GM18907 (cell line): ENCODE measurements at regions not wholly inside any gene's neighbourhood (a gene's known extent, or its start where the extent isn't known, plus 50 kb on each side); places are given as distances from the start of the nearest gene placed in this dataset.
"Not testable (repeated sequence)": the region's sequence is repeated elsewhere in the genome, so short reads cannot be mapped to it uniquely, and the experiment has no call there.

ENCODE experiments used
- ATAC-seq: cut with Tn5 transposase; IDR thresholded peaks from one replicate; pipeline ENCODE4 v1.9.1; 2021; ENCODE audit warnings: mild to moderate bottlenecking, moderate library complexity; ENCODE audit not compliant: unreplicated experiment

DNA sequence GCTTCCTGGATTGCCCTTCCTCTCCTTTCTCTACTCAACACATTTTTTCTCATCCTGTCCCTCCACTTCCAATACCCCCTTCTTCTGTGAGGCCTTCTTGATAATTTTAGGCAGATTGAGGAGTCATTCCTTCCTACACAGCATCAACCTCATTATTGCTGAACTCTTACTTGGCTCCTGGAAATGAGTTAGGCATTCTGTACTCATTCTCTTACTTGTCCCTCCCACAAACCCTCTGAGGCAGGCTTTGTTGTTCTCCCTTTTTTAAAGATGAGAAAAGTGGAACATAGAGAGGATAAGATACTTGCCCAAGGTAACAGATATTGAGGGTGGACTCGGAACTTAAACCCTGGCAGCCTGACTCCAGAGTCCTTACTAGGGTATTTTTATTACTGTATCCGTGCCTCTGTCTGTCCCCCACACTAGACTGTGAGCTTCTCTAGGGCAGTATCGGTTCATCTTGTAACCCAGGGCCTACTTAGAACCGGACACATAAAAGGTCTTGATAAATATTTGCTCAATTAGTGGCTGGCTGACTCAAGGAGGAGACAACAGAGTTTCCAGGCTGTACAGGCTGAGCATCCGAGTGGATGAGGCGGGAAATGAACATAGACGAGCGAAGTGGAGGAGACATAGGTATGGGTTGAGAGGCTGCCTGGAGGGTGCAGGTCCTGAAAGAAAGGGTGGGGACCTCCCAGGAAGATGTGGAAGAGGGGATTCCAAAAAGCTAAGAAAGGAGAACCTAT, 148.7 kb upstream of the ATP2B2 start:
- ATAC-seq, result no peak

DNA sequence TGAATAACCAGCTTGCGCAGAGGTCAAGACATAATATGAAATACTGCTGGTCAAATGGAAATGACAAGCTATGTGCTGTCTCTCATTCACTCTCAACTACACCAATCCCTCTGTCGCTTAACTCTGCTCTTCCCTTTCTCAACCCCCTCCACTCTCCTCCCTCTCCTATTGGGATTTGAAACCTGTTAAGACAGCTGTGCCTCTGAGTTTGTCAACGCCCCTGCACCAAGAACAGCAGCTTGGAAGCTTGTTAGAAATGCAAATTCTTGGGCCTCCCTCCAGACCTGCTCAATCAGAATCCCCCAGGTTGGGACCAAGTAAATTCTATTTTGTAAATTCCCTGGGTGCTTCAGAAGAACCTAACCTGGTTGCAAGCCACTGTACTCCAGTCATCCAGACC, 149.7 kb upstream of the ATP2B2 start:
- ATAC-seq, result no peak

DNA sequence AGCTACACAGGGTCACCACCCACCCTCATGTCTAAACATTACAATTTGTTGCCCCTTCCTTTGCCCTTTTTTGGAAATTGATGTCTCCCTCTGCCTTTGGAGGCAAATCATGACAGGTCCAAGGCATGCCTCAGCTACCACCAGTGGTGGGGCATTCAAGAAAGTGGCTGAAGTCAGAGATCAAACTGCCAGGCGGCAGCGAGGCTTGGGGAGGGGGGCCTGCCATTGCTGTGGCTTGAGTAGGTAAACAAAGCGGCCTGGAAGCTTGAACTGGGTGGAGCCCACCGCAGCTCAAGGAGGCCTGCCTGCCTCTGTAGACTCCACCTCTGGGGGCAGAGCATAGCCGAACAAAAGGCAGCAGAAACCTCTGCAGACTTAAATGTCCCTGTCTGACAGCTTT, 152.0 kb upstream of the ATP2B2 start:
- ATAC-seq, result not testable (repeated sequence)

DNA sequence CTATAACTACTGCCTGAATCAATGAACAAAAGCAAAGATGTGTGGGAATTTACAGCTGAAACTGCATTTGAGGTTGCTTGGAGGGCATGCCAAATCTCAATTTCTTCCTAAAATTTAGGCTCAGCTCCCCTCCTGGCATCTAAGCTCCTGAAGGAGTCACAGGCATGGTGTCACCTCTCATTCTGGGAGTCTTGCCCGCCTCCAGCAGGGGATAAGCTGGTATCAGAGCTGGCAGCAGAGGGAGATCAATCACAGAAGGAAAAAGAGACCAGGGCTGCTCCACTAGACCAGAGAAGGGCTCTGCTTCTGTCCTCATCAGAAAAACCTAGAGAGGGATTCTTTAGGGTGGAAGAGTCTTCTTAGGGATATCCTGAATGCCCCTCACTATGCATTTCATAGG, 150.4 kb upstream of the SLC6A11 start:
- no peak for ATAC-seq

DNA sequence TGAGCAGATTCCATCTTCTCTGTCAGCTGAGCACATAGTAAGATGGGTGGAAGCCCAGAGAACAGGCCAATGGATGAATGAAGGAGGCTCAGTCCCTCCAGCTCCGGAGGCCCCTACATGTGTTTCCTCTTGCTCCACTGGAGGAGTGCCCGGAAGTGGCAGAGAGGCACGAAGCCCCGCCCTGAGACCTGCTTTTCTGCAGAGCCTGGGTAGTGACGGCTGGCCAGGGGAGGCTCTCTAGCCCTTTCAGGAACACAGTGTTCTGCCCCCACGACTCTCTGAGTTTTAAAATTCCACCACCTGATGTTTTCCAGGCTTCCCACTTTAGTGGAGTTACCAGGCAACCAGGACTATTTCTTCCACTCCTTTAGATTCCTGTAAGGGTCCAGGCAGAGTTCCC, 149.4 kb upstream of the SLC6A11 start:
- ATAC-seq, result no peak

DNA sequence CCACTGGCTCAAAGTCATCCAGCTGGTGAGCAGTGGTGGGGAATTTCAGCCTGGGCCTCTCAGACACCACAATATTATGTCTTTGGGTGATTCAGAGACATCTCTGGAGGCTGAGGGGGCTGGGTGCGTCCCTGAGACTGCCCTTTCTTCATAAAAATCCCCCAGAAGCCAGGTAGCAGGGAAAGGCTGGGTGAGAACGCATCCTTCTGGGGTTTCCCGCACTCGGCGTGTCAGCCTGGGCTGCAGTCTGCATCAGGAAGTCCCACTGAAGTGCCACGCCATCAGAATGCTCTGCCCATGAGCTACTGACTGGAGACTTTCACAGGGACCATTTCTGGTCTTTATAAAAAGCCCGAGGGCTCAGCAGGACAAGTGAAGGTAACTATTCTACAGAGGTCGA, 148.8 kb upstream of the SLC6A11 start:
- no peak for ATAC-seq

DNA sequence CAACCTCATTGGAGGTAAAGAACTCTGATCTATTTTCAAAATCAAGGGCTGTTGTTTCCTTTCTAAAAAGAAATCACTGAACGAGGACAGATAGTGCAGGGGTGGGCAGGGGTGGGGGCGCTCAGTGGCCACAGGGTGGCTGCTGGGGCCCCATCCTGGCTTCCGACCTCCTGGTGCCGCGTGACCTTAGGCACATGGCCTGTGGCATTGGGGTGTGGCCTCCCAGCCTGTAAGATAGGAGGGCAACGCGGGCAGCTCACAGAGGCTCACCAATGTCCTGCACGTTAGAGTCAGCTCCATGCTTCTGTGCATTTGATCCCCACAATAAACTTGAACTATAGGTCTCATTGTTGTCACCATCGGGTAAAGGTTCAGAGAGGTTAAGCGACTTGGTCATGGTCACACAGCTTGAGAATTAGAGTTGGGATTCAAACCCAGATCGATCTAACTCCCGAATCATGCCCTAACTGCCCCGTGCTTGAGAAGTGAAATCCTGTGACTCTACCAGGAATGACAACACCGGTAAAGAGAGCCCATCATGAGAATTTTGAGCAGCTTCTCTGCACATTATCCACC, 148.0 kb upstream of the SLC6A11 start:
- no peak for ATAC-seq

DNA sequence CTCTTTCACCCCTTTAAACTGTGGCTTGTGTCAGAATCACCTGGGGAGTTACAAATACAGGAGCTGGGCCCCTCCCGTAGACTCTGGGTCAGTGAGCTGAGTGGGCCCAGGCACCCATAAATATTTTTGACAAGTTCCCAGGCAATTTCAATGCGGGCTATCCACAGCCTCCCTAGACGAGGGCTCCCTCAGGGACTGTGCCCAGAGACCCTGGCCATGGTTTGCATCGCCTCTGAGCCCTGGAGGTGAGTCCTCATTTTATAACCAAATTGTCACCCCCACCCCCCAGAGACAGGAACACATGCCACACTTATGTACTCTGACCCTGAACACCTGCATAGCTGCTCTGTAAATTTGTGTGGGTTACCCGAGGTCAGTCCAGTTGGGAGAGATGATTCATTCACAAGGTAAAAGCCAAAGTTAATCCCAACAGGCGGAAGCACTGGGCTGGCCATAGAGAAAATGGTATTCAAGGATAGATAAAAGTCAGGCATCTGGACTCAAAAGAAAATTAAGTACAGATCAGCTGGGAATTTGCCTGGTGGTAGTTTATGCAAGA, 146.5 kb upstream of the SLC6A11 start:
- no peak for ATAC-seq

DNA sequence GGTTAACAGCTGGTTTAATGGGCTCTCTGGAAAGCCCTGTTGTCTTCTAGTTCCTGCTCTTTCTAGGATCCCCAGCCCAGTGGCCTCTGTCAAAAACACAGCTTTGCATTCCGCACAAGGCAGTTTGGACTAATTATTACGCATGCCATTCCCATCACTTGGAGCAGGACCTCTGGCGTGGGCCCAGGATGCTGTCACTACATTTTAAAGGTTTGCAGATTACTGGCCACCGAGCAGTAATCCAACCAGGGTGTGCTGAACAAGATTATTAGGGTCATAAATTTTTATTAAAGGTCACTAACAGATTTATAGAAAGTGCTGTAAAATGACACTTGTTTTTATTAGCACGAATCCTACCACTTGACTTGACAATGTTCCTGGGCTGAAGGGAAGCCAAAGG, 143.6 kb upstream of the SLC6A11 start:
- ATAC-seq, result no peak

DNA sequence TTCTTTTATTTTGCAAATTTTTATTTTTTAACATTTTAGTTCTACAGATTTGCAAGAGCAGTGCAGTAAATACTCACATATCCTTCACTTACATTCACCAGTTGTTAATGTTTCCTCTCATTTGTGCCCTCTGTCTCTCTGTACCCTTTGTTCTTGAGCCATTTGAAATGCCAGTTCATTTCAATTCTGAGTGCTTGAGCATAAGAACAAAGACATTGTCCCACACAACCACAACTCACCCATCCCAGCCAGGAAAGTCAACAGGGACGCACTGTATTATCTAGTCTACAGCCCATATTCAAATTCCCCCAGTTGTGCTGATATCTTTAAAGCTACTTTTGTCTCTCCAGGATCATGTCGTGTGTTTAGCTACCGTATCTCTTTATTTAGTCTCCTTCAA, 141.4 kb upstream of the SLC6A11 start:
- ATAC-seq, result no peak

DNA sequence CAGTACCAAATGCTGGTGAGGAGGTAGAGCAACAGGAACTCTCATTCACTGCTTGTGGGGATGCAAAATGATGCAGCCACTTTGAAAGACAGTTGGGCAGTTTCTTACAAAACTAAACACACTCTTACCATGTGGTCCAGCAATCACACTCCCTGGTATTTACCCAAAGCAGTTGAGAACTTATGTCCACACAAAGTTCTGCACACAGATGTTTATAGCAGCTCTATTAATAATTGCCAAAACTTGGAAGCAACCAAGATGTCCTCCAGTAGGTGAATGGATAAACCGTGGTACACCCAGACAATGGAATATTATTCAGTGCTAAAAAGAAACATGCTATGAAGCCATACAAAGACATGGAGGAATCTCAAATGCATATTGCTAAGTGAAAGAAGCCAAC, 139.1 kb upstream of the SLC6A11 start:
- ATAC-seq, result no peak

DNA sequence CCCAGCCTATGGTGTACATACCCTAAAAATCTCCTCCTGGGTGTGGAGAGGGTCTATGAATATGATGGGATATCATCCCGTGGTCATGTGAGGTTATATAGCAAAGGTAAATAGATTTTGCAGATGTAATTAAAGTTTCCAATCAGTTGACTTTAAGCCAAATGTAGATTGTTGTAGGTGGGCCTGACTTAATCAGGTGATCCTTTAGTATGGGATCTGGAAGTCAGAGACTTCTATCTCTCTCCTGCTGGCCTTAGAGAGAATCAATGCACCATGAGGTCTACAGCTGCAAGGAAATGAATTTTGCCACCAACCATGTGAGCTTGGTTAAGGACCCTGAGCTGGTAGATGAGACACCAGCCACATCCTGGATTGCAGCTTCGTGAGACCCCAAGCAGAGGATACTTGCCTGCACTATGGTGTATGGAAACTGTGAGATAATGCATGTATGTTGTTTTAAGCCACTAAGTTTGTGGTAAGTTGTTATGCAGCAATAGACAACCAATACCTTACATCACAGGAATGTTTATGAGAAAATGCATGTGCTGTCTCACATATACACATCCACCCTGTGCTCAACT, 137.1 kb upstream of the SLC6A11 start:
- no peak for ATAC-seq

DNA sequence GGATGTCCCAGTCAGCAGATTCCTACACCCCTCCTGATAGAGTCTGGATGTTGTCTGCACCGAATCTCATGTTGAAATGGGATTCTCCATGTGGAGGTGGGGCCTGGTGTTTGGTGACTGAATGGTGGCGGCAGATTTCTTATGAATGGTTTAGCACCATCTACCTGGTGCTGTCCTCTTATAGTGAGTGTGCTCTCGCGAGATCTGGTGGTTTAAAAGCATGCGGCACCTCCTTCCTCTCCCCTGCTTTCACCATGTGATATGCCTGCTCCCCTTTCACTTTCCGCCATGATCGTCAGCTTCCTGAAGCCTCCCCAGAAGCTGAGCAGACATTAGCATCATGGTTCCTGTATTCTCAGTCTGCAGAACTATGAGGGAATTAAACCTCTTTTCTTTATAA, 135.2 kb upstream of the SLC6A11 start:
- no peak for ATAC-seq

DNA sequence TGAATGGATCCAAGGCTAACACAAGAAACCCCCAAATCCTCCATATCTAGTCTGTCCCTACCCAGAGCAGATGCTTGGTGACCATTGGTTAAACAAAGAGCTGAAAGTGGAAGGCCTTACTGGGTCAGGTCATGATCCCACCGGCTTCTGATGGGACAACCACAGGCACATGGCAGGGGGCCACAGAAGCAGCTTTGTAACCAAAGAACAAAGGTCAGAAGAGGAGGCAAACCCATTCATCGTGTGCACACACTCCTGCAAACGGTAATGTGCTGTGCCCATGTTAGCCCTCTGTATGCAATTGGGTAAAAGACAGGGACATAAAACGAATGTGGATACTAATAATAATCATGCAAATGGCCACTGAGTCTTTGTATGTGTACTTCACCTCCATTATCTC, 133.3 kb upstream of the SLC6A11 start:
- ATAC-seq, result no peak

DNA sequence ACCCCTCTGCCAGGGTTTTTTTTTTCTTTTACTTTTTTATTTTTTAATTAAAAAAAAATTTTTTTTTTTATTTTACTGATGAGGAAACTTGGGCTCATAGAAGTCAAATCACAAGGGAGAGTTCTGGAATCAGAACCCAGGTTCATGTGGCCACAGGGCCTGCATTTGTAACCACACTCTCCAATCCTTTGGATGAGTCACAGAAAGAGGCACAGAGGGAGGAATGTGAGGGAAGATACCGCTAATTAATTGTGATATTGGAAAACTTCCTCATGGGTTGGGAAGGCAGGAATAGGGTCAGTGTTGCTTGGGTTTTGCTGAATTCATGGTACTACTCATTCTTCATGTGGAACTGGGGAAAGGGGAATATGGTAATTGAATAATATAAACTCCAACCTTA, 132.9 kb upstream of the SLC6A11 start:
- ATAC-seq, result no peak

DNA sequence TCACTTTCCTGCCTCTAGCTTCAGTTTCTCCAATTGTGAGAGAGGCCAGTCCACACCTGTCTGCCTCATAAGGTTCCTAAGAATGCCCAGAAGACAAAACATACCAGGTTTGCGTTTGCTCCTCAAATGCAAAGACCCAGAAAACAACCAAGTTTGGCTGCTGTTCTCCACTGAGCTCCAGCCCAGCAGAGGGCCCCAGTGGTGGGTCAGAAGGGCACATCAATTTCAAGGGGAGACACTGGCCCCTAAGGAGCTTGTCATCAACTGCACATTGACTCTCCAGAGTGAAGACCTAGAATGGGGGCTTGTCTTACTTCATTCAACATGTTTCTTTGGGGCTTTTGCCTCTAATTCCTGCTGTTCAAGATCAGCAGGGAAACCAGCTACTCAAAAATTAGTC, 127.9 kb upstream of the SLC6A11 start:
- ATAC-seq, result no peak

DNA sequence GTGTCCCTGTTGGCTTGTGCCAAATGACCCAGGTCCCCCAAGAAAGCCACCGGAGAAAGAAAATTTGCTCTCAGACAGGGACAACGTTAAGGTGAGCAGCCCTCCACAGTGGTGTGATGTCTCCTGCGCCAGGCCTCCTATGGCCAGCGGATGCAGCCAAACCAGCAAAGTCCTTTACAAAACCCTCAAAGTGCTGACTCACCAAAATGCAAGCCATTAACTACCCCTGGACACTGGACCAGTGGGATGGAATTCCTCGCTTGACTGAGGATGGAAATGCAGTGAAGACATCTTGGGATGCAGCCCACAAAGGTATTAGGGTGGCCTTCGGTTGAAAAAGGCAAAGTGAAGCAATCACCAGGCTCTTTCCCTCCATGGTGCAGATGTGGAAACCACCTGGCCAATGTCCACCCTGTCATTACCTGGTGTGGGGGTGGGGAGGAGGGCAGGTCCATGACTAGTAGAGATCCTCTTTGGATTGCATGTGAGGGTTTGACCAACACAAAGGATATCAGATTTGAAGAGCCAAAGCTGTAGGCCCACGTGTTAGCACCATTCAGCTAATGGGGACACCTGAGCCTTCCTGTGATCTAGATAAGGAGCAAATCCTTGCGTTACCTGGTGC, 127.4 kb upstream of the SLC6A11 start:
- no peak for ATAC-seq

DNA sequence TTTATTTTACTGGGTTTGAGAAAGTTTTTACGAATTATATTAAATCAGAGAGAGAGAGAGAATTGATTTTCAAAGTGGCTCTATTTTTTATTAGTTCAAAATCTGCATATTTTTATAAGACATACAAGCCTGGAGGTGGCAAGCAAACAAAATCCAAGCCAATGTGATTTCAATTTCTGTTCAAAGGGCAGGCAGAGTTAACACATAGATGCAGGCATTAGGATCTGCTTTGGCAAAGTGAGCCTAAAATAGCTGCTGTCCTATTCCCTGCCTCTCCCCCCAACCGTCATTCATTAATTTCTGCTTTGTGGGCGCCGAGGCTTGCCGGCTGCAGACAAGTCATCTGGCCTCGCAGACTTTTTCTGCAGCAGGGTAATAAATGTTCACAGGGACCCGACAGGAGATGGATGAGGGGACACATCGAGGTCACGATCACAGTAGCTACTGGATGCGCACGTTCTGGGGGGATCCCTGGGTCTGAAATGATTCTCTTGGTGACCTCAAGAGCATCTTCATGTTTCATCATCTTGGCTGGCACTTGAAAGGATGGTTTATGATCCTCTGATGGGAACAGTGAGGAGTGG, 123.9 kb upstream of the SLC6A11 start:
- ATAC-seq, result no peak

DNA sequence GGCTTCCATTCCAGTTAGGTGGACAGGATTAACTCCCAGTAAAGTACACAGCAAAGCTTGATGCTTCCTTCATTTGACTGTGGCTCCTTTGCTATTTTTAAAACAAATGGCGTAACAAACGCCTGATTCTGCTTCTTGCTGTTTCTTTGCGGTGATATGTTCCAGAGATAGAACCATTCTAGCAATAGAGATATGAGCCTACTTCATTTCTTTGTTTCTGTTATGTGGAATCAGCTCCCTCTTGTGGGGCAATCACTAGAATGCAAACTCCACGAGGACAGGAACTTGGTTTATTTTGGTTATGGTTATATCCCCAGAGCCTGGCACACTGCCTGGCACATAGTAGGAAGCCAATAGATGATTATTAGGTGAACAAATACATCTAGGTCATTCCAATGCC, 122.6 kb upstream of the SLC6A11 start:
- no peak for ATAC-seq

DNA sequence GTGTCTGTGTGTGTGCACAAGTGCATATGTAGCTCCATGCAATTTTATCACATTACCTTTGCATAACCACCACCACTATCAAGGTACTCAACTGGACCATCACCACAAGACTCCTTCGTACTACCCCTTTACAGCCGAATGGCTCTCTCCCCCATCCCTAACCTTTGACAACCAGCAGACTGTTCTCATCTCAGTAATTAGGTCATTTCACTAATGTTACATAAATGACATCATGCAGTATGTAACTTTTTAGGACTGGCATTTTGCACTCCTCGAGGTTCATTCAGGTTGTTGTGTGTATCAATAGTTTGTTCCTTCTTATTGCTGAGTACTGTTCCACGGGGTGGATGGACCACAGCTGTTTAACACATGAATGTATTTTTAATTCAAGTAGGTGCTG, 121.8 kb upstream of the SLC6A11 start:
- ATAC-seq, result no peak

DNA sequence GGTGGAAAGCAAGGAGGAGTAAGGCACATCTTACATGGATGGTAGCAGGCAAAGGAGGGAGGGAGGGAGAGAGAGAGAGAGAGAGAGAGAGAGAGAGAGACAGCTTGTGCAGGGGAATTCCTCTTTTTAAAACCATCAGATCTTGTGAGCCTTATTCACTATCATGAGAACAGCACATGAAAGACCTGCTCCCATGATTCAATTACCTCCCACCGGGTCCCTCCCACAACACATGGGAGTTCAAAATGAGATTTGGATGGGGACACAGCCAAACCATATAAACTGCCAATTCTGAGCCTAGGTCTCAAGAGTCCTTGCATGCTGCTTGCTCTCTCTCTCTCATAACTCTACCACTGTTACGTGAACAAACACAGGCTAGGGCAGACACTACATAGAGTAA, 120.8 kb upstream of the SLC6A11 start:
- not testable (repeated sequence) for ATAC-seq
